ENCODE measurements at regions not wholly inside any gene's neighbourhood (a gene's known extent, or its start where the extent isn't known, plus 50 kb on each side); places are given as distances from the start of the nearest gene placed in this dataset.

GRCh38 chr9:88809355-88810161 is 181.7 kb upstream of the S1PR3 start:
- DNase-seq, result no peak
- H3K27me3 Mint-ChIP-seq, result no peaks in the 10 kb centered on the region
- no peak overlapping the region for H3K4me3 Mint-ChIP-seq
- no peaks in the 10 kb centered on the region for H3K36me3 Mint-ChIP-seq (ENCODE audit: low read depth)
- H3K4me1 Mint-ChIP-seq, result no peaks in the 10 kb centered on the region
- ChIA-PET CTCF (no interaction called here), POLR2A (no interaction called here)
- H3K9me3 Mint-ChIP-seq, result no peaks in the 10 kb centered on the region
- no peak overlapping the region for H3K27ac Mint-ChIP-seq

GRCh38 chr9:88810826-88811225 is 180.4 kb upstream of the S1PR3 start:
- no peaks in the 10 kb centered on the region for H3K36me3 Mint-ChIP-seq (ENCODE audit: low read depth)
- DNase-seq, result no peak
- CTCF ChIA-PET, result no interaction called here
- no peaks in the 10 kb centered on the region for H3K4me1 Mint-ChIP-seq
- no peaks in the 10 kb centered on the region for H3K9me3 Mint-ChIP-seq
- H3K4me3 Mint-ChIP-seq, result no peak overlapping the region
- no peak overlapping the region for H3K27ac Mint-ChIP-seq
- POLR2A ChIA-PET, result no interaction called here
- no peaks in the 10 kb centered on the region for H3K27me3 Mint-ChIP-seq

- POLR2A ChIA-PET, result no interaction called here
Measured at GRCh38 chr9:88811511-88811910, 179.8 kb upstream of the S1PR3 start.

GRCh38 chr9:88812938-88813637 is 178.2 kb upstream of the S1PR3 start:
- no peaks in the 10 kb centered on the region for H3K36me3 Mint-ChIP-seq (ENCODE audit: low read depth)
- H3K9me3 Mint-ChIP-seq, result no peaks in the 10 kb centered on the region
- CTCF ChIA-PET, result interaction anchor here (0.5 kb wide), 1 partner anchor 508 kb away, joined by 3 read pairs; no protein-coding TSS in a partner anchor
- no peak overlapping the region for H3K27ac Mint-ChIP-seq
- no peaks in the 10 kb centered on the region for H3K27me3 Mint-ChIP-seq
- H3K4me3 Mint-ChIP-seq, result no peak overlapping the region
- DNase-seq, result no peak
- POLR2A ChIA-PET, result no interaction called here
- H3K4me1 Mint-ChIP-seq, result no peaks in the 10 kb centered on the region

More at GRCh38 chr9:88811511-88811910, 179.8 kb upstream of the S1PR3 start:
- no peaks in the 10 kb centered on the region for H3K9me3 Mint-ChIP-seq
- H3K36me3 Mint-ChIP-seq (ENCODE audit: low read depth), result no peaks in the 10 kb centered on the region
- no peak for DNase-seq
- H3K4me1 Mint-ChIP-seq, result no peaks in the 10 kb centered on the region
- H3K27me3 Mint-ChIP-seq, result no peaks in the 10 kb centered on the region
- no peak overlapping the region for H3K4me3 Mint-ChIP-seq
- H3K27ac Mint-ChIP-seq, result no peak overlapping the region
- CTCF ChIA-PET, result no interaction called here

GRCh38 chr9:88813638-88814209 is 177.5 kb upstream of the S1PR3 start:
- no peaks in the 10 kb centered on the region for H3K9me3 Mint-ChIP-seq
- no peak overlapping the region for H3K27ac Mint-ChIP-seq
- POLR2A ChIA-PET, result no interaction called here
- H3K4me3 Mint-ChIP-seq, result no peak overlapping the region
- CTCF ChIA-PET, result interaction anchor here (0.5 kb wide), 1 partner anchor 509 kb away, joined by 3 read pairs; no protein-coding TSS in a partner anchor
- no peaks in the 10 kb centered on the region for H3K27me3 Mint-ChIP-seq
- DNase-seq, result no peak
- H3K4me1 Mint-ChIP-seq, result no peaks in the 10 kb centered on the region
- no peaks in the 10 kb centered on the region for H3K36me3 Mint-ChIP-seq (ENCODE audit: low read depth)

GRCh38 chr9:88814577-88814976 is 176.7 kb upstream of the S1PR3 start:
- no peak overlapping the region for H3K27ac Mint-ChIP-seq
- ChIA-PET POLR2A (no interaction called here), CTCF (no interaction called here)
- H3K9me3 Mint-ChIP-seq, result no peaks in the 10 kb centered on the region
- no peaks in the 10 kb centered on the region for H3K36me3 Mint-ChIP-seq (ENCODE audit: low read depth)
- no peak overlapping the region for H3K4me3 Mint-ChIP-seq
- no peaks in the 10 kb centered on the region for H3K4me1 Mint-ChIP-seq
- DNase-seq, result no peak
- no peaks in the 10 kb centered on the region for H3K27me3 Mint-ChIP-seq

GRCh38 chr9:88816141-88816540 is 175.1 kb upstream of the S1PR3 start:
- no peak overlapping the region for H3K27ac Mint-ChIP-seq

GRCh38 chr9:88816591-88816990 is 174.7 kb upstream of the S1PR3 start:
- POLR2A ChIA-PET, result no interaction called here
- no peaks in the 10 kb centered on the region for H3K4me1 Mint-ChIP-seq
- no peaks in the 10 kb centered on the region for H3K27me3 Mint-ChIP-seq
- no peak overlapping the region for H3K27ac Mint-ChIP-seq
- H3K36me3 Mint-ChIP-seq (ENCODE audit: low read depth), result no peaks in the 10 kb centered on the region
- H3K9me3 Mint-ChIP-seq, result no peaks in the 10 kb centered on the region
- DNase-seq, result no peak
- no peak overlapping the region for H3K4me3 Mint-ChIP-seq
- CTCF ChIA-PET, result no interaction called here

More at GRCh38 chr9:88816141-88816540, 175.1 kb upstream of the S1PR3 start:
- Mint-ChIP-seq H3K4me3 (no peak overlapping the region), H3K9me3 (no peaks in the 10 kb centered on the region), H3K4me1 (no peaks in the 10 kb centered on the region), H3K36me3 (ENCODE audit: low read depth) (no peaks in the 10 kb centered on the region), H3K27me3 (no peaks in the 10 kb centered on the region)
- ChIA-PET POLR2A (no interaction called here), CTCF (no interaction called here)
- no peak for DNase-seq

- ChIA-PET CTCF (no interaction called here), POLR2A (no interaction called here)
- no peak for DNase-seq
Measured at GRCh38 chr9:88817628-88818027, 173.6 kb upstream of the S1PR3 start.

GRCh38 chr9:88818495-88819201 is 172.6 kb upstream of the S1PR3 start:
- H3K4me1 Mint-ChIP-seq, result no peaks in the 10 kb centered on the region

More at GRCh38 chr9:88817628-88818027, 173.6 kb upstream of the S1PR3 start:
- Mint-ChIP-seq H3K4me3 (no peak overlapping the region), H3K36me3 (ENCODE audit: low read depth) (no peaks in the 10 kb centered on the region), H3K9me3 (no peaks in the 10 kb centered on the region), H3K27me3 (no peaks in the 10 kb centered on the region), H3K4me1 (no peaks in the 10 kb centered on the region), H3K27ac (no peak overlapping the region)

GRCh38 chr9:88819476-88819875 is 171.8 kb upstream of the S1PR3 start:
- no peaks in the 10 kb centered on the region for H3K27me3 Mint-ChIP-seq
- H3K36me3 Mint-ChIP-seq (ENCODE audit: low read depth), result no peaks in the 10 kb centered on the region
- no peaks in the 10 kb centered on the region for H3K9me3 Mint-ChIP-seq
- H3K4me1 Mint-ChIP-seq, result no peaks in the 10 kb centered on the region
- CTCF ChIA-PET, result no interaction called here
- no peak overlapping the region for H3K4me3 Mint-ChIP-seq
- H3K27ac Mint-ChIP-seq, result no peak overlapping the region
- no peak for DNase-seq
- POLR2A ChIA-PET, result no interaction called here

More at GRCh38 chr9:88818495-88819201, 172.6 kb upstream of the S1PR3 start:
- no peaks in the 10 kb centered on the region for H3K9me3 Mint-ChIP-seq
- ChIA-PET CTCF (no interaction called here), POLR2A (no interaction called here)
- no peak overlapping the region for H3K27ac Mint-ChIP-seq
- H3K27me3 Mint-ChIP-seq, result no peaks in the 10 kb centered on the region
- no peaks in the 10 kb centered on the region for H3K36me3 Mint-ChIP-seq (ENCODE audit: low read depth)
- H3K4me3 Mint-ChIP-seq, result no peak overlapping the region
- DNase-seq, result no peak

- ChIA-PET POLR2A (no interaction called here), CTCF (no interaction called here)
- no peak for DNase-seq
- Mint-ChIP-seq H3K36me3 (ENCODE audit: low read depth) (no peaks in the 10 kb centered on the region), H3K9me3 (no peaks in the 10 kb centered on the region), H3K4me1 (no peaks in the 10 kb centered on the region), H3K27me3 (no peaks in the 10 kb centered on the region), H3K27ac (no peak overlapping the region), H3K4me3 (no peak overlapping the region)
Measured at GRCh38 chr9:88820055-88820454, 171.2 kb upstream of the S1PR3 start.

- H3K27ac Mint-ChIP-seq, result no peak overlapping the region
Measured at GRCh38 chr9:88821033-88821745, 170.1 kb upstream of the S1PR3 start.

More at GRCh38 chr9:88821033-88821745, 170.1 kb upstream of the S1PR3 start:
- Mint-ChIP-seq H3K4me1 (no peaks in the 10 kb centered on the region), H3K9me3 (no peaks in the 10 kb centered on the region), H3K4me3 (no peak overlapping the region), H3K27me3 (no peaks in the 10 kb centered on the region), H3K36me3 (ENCODE audit: low read depth) (no peaks in the 10 kb centered on the region)
- CTCF ChIA-PET, result no interaction called here
- POLR2A ChIA-PET, result no interaction called here
- no peak for DNase-seq

Data from activated CD4-positive, alpha-beta memory T cell treated with anti-CD3 and anti-CD28 coated beads, Interleukin-2, amount 10 ng/mL, durations not matched to agents 7 days and 5 days (primary cell).